ENCODE measurements at regions not wholly inside any gene's neighbourhood (a gene's known extent, or its start where the extent isn't known, plus 50 kb on each side); places are given as distances from the start of the nearest gene placed in this dataset.

DNA sequence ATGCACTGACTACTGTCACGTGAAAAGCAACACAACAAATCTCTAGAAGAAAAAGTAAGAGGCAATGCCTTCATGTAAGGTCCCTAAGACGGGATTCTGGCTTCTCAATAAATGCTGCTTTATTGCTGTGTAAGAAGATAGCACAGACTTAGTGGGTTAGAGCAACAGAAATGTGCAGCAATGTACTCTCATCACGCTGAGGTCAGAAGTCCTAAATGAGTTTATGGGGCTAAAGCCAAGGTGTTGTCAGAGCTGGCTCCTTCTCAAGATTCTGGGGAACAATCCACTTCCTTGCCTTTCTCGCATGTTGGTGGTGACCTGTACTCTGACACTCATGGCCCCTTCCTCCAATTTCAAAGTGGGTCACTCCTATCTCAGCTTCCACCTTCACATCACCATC is 93.4 kb downstream of the SHANK2 start:
- Histone ChIP-seq H2BK12ac (ENCODE audit: low read depth, low read length) (no peak overlapping the region), H3K79me2 (ENCODE audit: control insufficient read depth in 1 of 2, insufficient read depth in 2 of 2, low read length in 2 of 2) (peaks cover 0 to 36% of the 10 kb centered on the region in 2 experiments; a peak in 2 of 4 replicates), H3K9me3 (ENCODE audit: insufficient read depth in 2 of 2, low read depth in 1 of 2, low read length in 1 of 2) (no peaks in the 10 kb centered on the region; a peak in 1 of 4 replicates), H3K9ac (replicated peaks in 1 of 4; ENCODE audit: extremely low read depth in 1 of 4, low read depth in 3 of 4, low read length in 3 of 4) (no peak overlapping the region), H4K91ac (replicated peaks; ENCODE audit: insufficient read length, low read length) (no peak overlapping the region), H2AK5ac (ENCODE audit: low read depth, low read length) (no peak overlapping the region), H3K4me1 (replicated peaks in 1 of 4; ENCODE audit: control insufficient read depth in 3 of 4, insufficient read depth in 4 of 4, low read length in 3 of 4) (no peaks in the 10 kb centered on the region; a peak in 1 of 7 replicates), H3K18ac (ENCODE audit: extremely low read depth, low read length) (no peak overlapping the region), H3K14ac (ENCODE audit: insufficient read length) (no peak overlapping the region), H2AFZ (ENCODE audit: low read length) (no peak overlapping the region), H3K23ac (ENCODE audit: insufficient read length) (no peak overlapping the region), H2BK5ac (ENCODE audit: low read depth, low read length) (no peak overlapping the region), H3K27me3 (replicated peaks in 1 of 4; ENCODE audit: control insufficient read depth in 3 of 4, extremely low read depth in 1 of 4, insufficient read depth in 3 of 4, low read length in 3 of 4) (no peaks in the 10 kb centered on the region), H2BK15ac (ENCODE audit: low read length) (no peak overlapping the region), H3K4me3 (ENCODE audit: extremely low read depth in 1 of 4, insufficient read depth in 2 of 4, low read depth in 3 of 4, low read length in 4 of 4) (no peak overlapping the region), H4K5ac (ENCODE audit: insufficient read length, low read depth, low read length) (no peak overlapping the region), H4K20me1 (replicated peaks in 1 of 2; ENCODE audit: control insufficient read depth in 1 of 2, insufficient read depth in 2 of 2, low read length in 2 of 2) (peaks cover 0 to 2% of the 10 kb centered on the region in 2 experiments), H3K27ac (ENCODE audit: low read depth, low read length) (no peak overlapping the region), H2BK120ac (replicated peaks; ENCODE audit: low read depth, low read length) (no peak overlapping the region), H3K79me1 (ENCODE audit: low read depth, low read length) (peaks cover 4% of the 10 kb centered on the region), H2BK20ac (ENCODE audit: low read length) (no peak overlapping the region), H3K56ac (replicated peaks; ENCODE audit: insufficient read length, low read depth, low read length) (no peak overlapping the region), H3K36me3 (ENCODE audit: control insufficient read depth in 2 of 4, insufficient read depth in 4 of 4, low read length in 3 of 4) (no peaks in the 10 kb centered on the region), H3K23me2 (ENCODE audit: low read depth, low read length) (no peaks in the 10 kb centered on the region), H4K8ac (ENCODE audit: extremely low read depth, insufficient read depth, low read length) (no peak overlapping the region), H3K4me2 (ENCODE audit: insufficient read depth in 1 of 2, low read depth in 2 of 2, low read length in 2 of 2) (no peak overlapping the region), H3K4ac (replicated peaks; ENCODE audit: insufficient read length, low read depth, low read length) (no peak overlapping the region)
- ChIA-PET POLR2A (ENCODE audit: partially characterized antibody) (no interaction called here), CTCF (ENCODE audit: partially characterized antibody) (no interaction called here)
- FAIRE-seq (no peak), DNase-seq (ENCODE audit: low read depth in 1 of 2, low spot score in 2 of 2) (no peak)
- TF ChIP-seq NRF1 (IDR thresholded peaks at IDR 0.05; ENCODE audit: low read depth, low read length), result no peak
- no peak for TF ChIP-seq YY1 (IDR thresholded peaks at IDR 0.05; ENCODE audit: low read depth, low read length)
- no peak for TF ChIP-seq RAD21 (IDR thresholded peaks at IDR 0.05 in 1 of 2, conservative IDR thresholded peaks at IDR 0.05 in 1 of 2; ENCODE audit: low read depth in 2 of 2, low read length in 2 of 2)
- TF ChIP-seq MAX (IDR thresholded peaks at IDR 0.05), result no peak
- TF ChIP-seq EGR1 (IDR thresholded peaks at IDR 0.05; ENCODE audit: borderline replicate concordance, low read depth, low read length), result no peak
- no peak for TF ChIP-seq TEAD4 (IDR thresholded peaks at IDR 0.05; ENCODE audit: low read depth, low read length)
- no peak for TF ChIP-seq JUN (IDR thresholded peaks at IDR 0.05; ENCODE audit: low read depth, low read length)
- TF ChIP-seq, protein P1, sequence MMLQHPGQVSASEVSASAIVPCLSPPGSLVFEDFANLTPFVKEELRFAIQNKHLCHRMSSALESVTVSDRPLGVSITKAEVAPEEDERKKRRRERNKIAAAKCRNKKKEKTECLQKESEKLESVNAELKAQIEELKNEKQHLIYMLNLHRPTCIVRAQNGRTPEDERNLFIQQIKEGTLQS (IDR thresholded peaks at IDR 0.05; ENCODE audit: insufficient read depth, low read depth, low read length), result no peak
- TF ChIP-seq POLR2A (IDR thresholded peaks at IDR 0.05; ENCODE audit: control extremely low read depth in 1 of 2, low read depth in 2 of 2, low read length in 2 of 2), result no peak
- no peak for TF ChIP-seq CBX8 (IDR thresholded peaks at IDR 0.05; ENCODE audit: borderline replicate concordance, low read depth, low read length)
- TF ChIP-seq ASH2L (IDR thresholded peaks at IDR 0.05; ENCODE audit: low read length), result no peak
- no peak for TF ChIP-seq SIX5 (IDR thresholded peaks at IDR 0.05; ENCODE audit: low read depth, low read length)
- no peak for TF ChIP-seq SP1 (IDR thresholded peaks at IDR 0.05; ENCODE audit: low read depth, low read length)
- TF ChIP-seq ZNF274 (IDR thresholded peaks at IDR 0.05; ENCODE audit: borderline replicate concordance, extremely low read depth, low read length), result no peak
- 90% methylated on average over 4 of the region's 4 CpGs; no CpG with 5 or more reads in 1 of the 2 experiments for WGBS, 2 experiments (ENCODE audit: extremely low coverage in 1 of 2, insufficient coverage in 1 of 2, insufficient read length in 1 of 2, insufficient replicate concordance in 2 of 2, low coverage in 1 of 2, low lambda C conversion rate in 2 of 2, missing lambda C conversion rate in 1 of 2)

Data from H1 (cell line).